ENCODE measurements at regions not wholly inside any gene's neighbourhood (a gene's known extent, or its start where the extent isn't known, plus 50 kb on each side); places are given as distances from the start of the nearest gene placed in this dataset.
"Not testable (repeated sequence)": the region's sequence is repeated elsewhere in the genome, so short reads cannot be mapped to it uniquely, and the experiment has no call there.

GRCh38 chr15:96484830-96485229, 154.3 kb downstream of the NR2F2 start:
- H3K4me3 ChIP-seq: no peak overlapping the region

GRCh38 chr15:96487245-96487644, 156.7 kb downstream of the NR2F2 start:
- ATAC-seq (ENCODE audit: insufficient read depth, low FRiP score) (no peak), DNase-seq (no peak)
- Histone ChIP-seq H3K36me3 (ENCODE audit: control insufficient read depth in 4 of 4, insufficient read depth in 4 of 4, low read length in 4 of 4) (no peaks in the 10 kb centered on the region), H3K9ac (ENCODE audit: insufficient read depth in 1 of 2, low read length in 2 of 2) (no peak overlapping the region), H3K27me3 (ENCODE audit: control insufficient read depth in 3 of 3, insufficient read depth in 3 of 3, low read length in 2 of 3) (peaks cover 0 to 4% (median 0%) of the 10 kb centered on the region in 3 donors), H3K4me3 (no peak overlapping the region), H3K27ac (ENCODE audit: low read depth in 1 of 2, low read length in 1 of 2) (no peak overlapping the region), H3K9me3 (ENCODE audit: control insufficient read depth in 4 of 4, insufficient read depth in 3 of 4, low read length in 3 of 4) (no peaks in the 10 kb centered on the region), H3K4me1 (ENCODE audit: control insufficient read depth in 5 of 5, insufficient read depth in 5 of 5, low read length in 5 of 5) (no peaks in the 10 kb centered on the region)
- no peak for TF ChIP-seq CTCF (IDR thresholded peaks at IDR 0.05; ENCODE audit: control extremely low read depth, extremely low read depth)
- 84 to 92% methylated on average over 3 of the region's 3 CpGs for WGBS, 2 donors

More at GRCh38 chr15:96484830-96485229, 154.3 kb downstream of the NR2F2 start:
- no peak overlapping the region for H3K27ac ChIP-seq (ENCODE audit: low read depth in 1 of 2, low read length in 1 of 2)
- TF ChIP-seq CTCF (IDR thresholded peaks at IDR 0.05; ENCODE audit: control extremely low read depth, extremely low read depth): no peak
- no peaks in the 10 kb centered on the region for H3K9me3 ChIP-seq (ENCODE audit: control insufficient read depth in 4 of 4, insufficient read depth in 3 of 4, low read length in 3 of 4)
- H3K36me3 ChIP-seq (ENCODE audit: control insufficient read depth in 4 of 4, insufficient read depth in 4 of 4, low read length in 4 of 4): no peaks in the 10 kb centered on the region
- DNase-seq: no peak
- H3K4me1 ChIP-seq (ENCODE audit: control insufficient read depth in 5 of 5, insufficient read depth in 5 of 5, low read length in 5 of 5): no peaks in the 10 kb centered on the region
- H3K27me3 ChIP-seq (ENCODE audit: control insufficient read depth in 3 of 3, insufficient read depth in 3 of 3, low read length in 2 of 3): peaks cover 0 to 4% (median 0%) of the 10 kb centered on the region in 3 donors
- H3K9ac ChIP-seq (ENCODE audit: insufficient read depth in 1 of 2, low read length in 2 of 2): no peak overlapping the region
- ATAC-seq (ENCODE audit: insufficient read depth, low FRiP score): no peak

- H3K9me3 ChIP-seq (ENCODE audit: control insufficient read depth in 4 of 4, insufficient read depth in 3 of 4, low read length in 3 of 4); H3K27me3 ChIP-seq (ENCODE audit: control insufficient read depth in 3 of 3, insufficient read depth in 3 of 3, low read length in 2 of 3); H3K4me3 ChIP-seq; DNase-seq; ATAC-seq (ENCODE audit: insufficient read depth, low FRiP score); H3K9ac ChIP-seq (ENCODE audit: insufficient read depth in 1 of 2, low read length in 2 of 2); H3K27ac ChIP-seq (ENCODE audit: low read depth in 1 of 2, low read length in 1 of 2); H3K36me3 ChIP-seq (ENCODE audit: control insufficient read depth in 4 of 4, insufficient read depth in 4 of 4, low read length in 4 of 4); H3K4me1 ChIP-seq (ENCODE audit: control insufficient read depth in 5 of 5, insufficient read depth in 5 of 5, low read length in 5 of 5): not testable (repeated sequence)
- 65 to 80% methylated on average over 15 of the region's 15 CpGs for WGBS, 2 donors
Measured at GRCh38 chr15:96491066-96491699, 160.7 kb downstream of the NR2F2 start.

- H3K27me3 ChIP-seq (ENCODE audit: control insufficient read depth in 3 of 3, insufficient read depth in 3 of 3, low read length in 2 of 3); H3K4me1 ChIP-seq (ENCODE audit: control insufficient read depth in 5 of 5, insufficient read depth in 5 of 5, low read length in 5 of 5); H3K27ac ChIP-seq (ENCODE audit: low read depth in 1 of 2, low read length in 1 of 2); H3K4me3 ChIP-seq; ATAC-seq (ENCODE audit: insufficient read depth, low FRiP score); DNase-seq; H3K9me3 ChIP-seq (ENCODE audit: control insufficient read depth in 4 of 4, insufficient read depth in 3 of 4, low read length in 3 of 4); H3K9ac ChIP-seq (ENCODE audit: insufficient read depth in 1 of 2, low read length in 2 of 2); H3K36me3 ChIP-seq (ENCODE audit: control insufficient read depth in 4 of 4, insufficient read depth in 4 of 4, low read length in 4 of 4): not testable (repeated sequence)
- WGBS, 2 donors: 90 to 95% methylated on average over 45 to 58 of the region's 58 CpGs
Measured at GRCh38 chr15:96491700-96492644, 161.5 kb downstream of the NR2F2 start.

Measured in lung (tissue), 11 donors.